ENCODE measurements at regions not wholly inside any gene's neighbourhood (a gene's known extent, or its start where the extent isn't known, plus 50 kb on each side); places are given as distances from the start of the nearest gene placed in this dataset.

- Histone ChIP-seq H3K9me2 (replicated peaks; ENCODE audit: insufficient read depth, low read length) (no peaks in the 10 kb centered on the region), H2AFZ (ENCODE audit: low read depth, low read length, severe bottlenecking) (no peak overlapping the region), H3K4me2 (ENCODE audit: low read depth, low read length, poor library complexity, severe bottlenecking) (no peak overlapping the region), H3K36me3 (ENCODE audit: low read length) (no peaks in the 10 kb centered on the region), H3K27me3 (ENCODE audit: low read length) (no peaks in the 10 kb centered on the region), H3F3A (ENCODE audit: insufficient read depth) (no peaks in the 10 kb centered on the region), H3K27ac (ENCODE audit: low read depth, low read length) (no peak overlapping the region), H3K9me3 (ENCODE audit: insufficient read depth, low read length) (no peaks in the 10 kb centered on the region), H4K20me1 (ENCODE audit: low read depth, low read length) (no peaks in the 10 kb centered on the region), H3K9ac (ENCODE audit: low read length) (no peak overlapping the region), H3K4me3 (ENCODE audit: insufficient read depth, low read length, poor library complexity, severe bottlenecking) (no peak overlapping the region), H3K79me2 (ENCODE audit: insufficient read depth, low read length) (no peaks in the 10 kb centered on the region)
- TF ChIP-seq EZH2phosphoT487 (conservative IDR thresholded peaks at IDR 0.05; ENCODE audit: low read length): no peak
- no peak for TF ChIP-seq CTCF (IDR thresholded peaks at IDR 0.05; ENCODE audit: insufficient read depth, low read length, poor library complexity, severe bottlenecking)
These were observed 479.1 kb downstream of the SUCLA2 start for GRCh38 chr13:47521890-47522487.

GRCh38 chr13:47519626-47520025 is 481.4 kb downstream of the SUCLA2 start:
- no peaks in the 10 kb centered on the region for H3K79me2 ChIP-seq (ENCODE audit: insufficient read depth, low read length)
- H3K9ac ChIP-seq (ENCODE audit: low read length): no peak overlapping the region
- no peaks in the 10 kb centered on the region for H3K36me3 ChIP-seq (ENCODE audit: low read length)
- H3F3A ChIP-seq (ENCODE audit: insufficient read depth): no peaks in the 10 kb centered on the region
- no peak overlapping the region for H3K4me2 ChIP-seq (ENCODE audit: low read depth, low read length, poor library complexity, severe bottlenecking)
- peaks cover 3% of the 10 kb centered on the region; the same call in 1 of the 2 replicates for H3K9me3 ChIP-seq (ENCODE audit: insufficient read depth, low read length)
- no peak for TF ChIP-seq EZH2phosphoT487 (conservative IDR thresholded peaks at IDR 0.05; ENCODE audit: low read length)
- TF ChIP-seq CTCF (IDR thresholded peaks at IDR 0.05; ENCODE audit: insufficient read depth, low read length, poor library complexity, severe bottlenecking): no peak
- H3K4me3 ChIP-seq (ENCODE audit: insufficient read depth, low read length, poor library complexity, severe bottlenecking): no peak overlapping the region
- no peaks in the 10 kb centered on the region for H3K9me2 ChIP-seq (replicated peaks; ENCODE audit: insufficient read depth, low read length)
- peaks cover 3% of the 10 kb centered on the region; the same call in 1 of the 2 replicates for H3K27me3 ChIP-seq (ENCODE audit: low read length)
- H4K20me1 ChIP-seq (ENCODE audit: low read depth, low read length): no peaks in the 10 kb centered on the region
- no peak overlapping the region for H3K27ac ChIP-seq (ENCODE audit: low read depth, low read length)
- H2AFZ ChIP-seq (ENCODE audit: low read depth, low read length, severe bottlenecking): no peak overlapping the region

- TF ChIP-seq CTCF (IDR thresholded peaks at IDR 0.05; ENCODE audit: insufficient read depth, low read length, poor library complexity, severe bottlenecking) (no peak), EZH2phosphoT487 (conservative IDR thresholded peaks at IDR 0.05; ENCODE audit: low read length) (no peak)
- Histone ChIP-seq H3K9me3 (ENCODE audit: insufficient read depth, low read length) (peaks cover 3% of the 10 kb centered on the region; the same call in 1 of the 2 replicates), H3K79me2 (ENCODE audit: insufficient read depth, low read length) (no peaks in the 10 kb centered on the region), H4K20me1 (ENCODE audit: low read depth, low read length) (no peaks in the 10 kb centered on the region), H2AFZ (ENCODE audit: low read depth, low read length, severe bottlenecking) (no peak overlapping the region), H3K9me2 (replicated peaks; ENCODE audit: insufficient read depth, low read length) (no peaks in the 10 kb centered on the region), H3K9ac (ENCODE audit: low read length) (no peak overlapping the region), H3K4me3 (ENCODE audit: insufficient read depth, low read length, poor library complexity, severe bottlenecking) (no peak overlapping the region), H3K27me3 (ENCODE audit: low read length) (peaks cover 3% of the 10 kb centered on the region; the same call in 1 of the 2 replicates), H3K4me2 (ENCODE audit: low read depth, low read length, poor library complexity, severe bottlenecking) (no peak overlapping the region), H3K36me3 (ENCODE audit: low read length) (no peaks in the 10 kb centered on the region), H3K27ac (ENCODE audit: low read depth, low read length) (no peak overlapping the region), H3F3A (ENCODE audit: insufficient read depth) (no peaks in the 10 kb centered on the region)
These were observed 482.5 kb downstream of the SUCLA2 start for GRCh38 chr13:47518530-47518929.
